ENCODE measurements at regions not wholly inside any gene's neighbourhood (a gene's known extent, or its start where the extent isn't known, plus 50 kb on each side); places are given as distances from the start of the nearest gene placed in this dataset.

DNA sequence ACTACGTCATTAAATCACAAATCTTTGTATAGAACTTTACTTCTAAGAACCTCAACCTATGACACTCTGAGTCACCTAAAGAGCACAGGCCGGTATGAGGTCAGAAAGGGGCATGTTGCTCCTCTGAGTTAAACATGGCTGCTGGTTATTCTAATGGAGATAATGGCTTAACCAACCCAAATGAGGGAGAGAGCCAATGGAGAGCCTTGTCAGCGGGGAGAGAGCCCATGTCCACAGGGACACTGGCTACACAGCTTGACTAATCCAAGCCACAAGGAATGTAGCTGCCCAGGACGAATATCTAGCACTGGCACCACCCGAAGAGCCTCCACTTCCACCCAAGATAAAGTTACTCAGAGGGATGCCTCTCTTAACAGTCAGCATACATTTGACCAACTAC, 77.0 kb upstream of the STAC start:
- 72 to 88% (median 79%) methylated on average over 5 of the region's 5 CpGs for WGBS, 5 donors
- Histone ChIP-seq H3K36me3 (no peaks in the 10 kb centered on the region), H3K27ac (no peak overlapping the region), H3K27me3 (replicated peaks in 1 of 7) (peaks cover 0 to 3% (median 0%) of the 10 kb centered on the region in 7 donors), H3K4me1 (no peaks in the 10 kb centered on the region), H3K9me3 (peaks cover 0 to 4% (median 0%) of the 10 kb centered on the region in 8 donors), H3K4me3 (no peak overlapping the region)
- intact Hi-C loops (cut with DNase I; ENCODE audit: low total_unique reads), result no loop called here
- TF ChIP-seq POLR2AphosphoS5 (IDR thresholded peaks at IDR 0.05) (no peak), POLR2A (IDR thresholded peaks at IDR 0.05) (no peak)
- TF ChIP-seq, protein P1, sequence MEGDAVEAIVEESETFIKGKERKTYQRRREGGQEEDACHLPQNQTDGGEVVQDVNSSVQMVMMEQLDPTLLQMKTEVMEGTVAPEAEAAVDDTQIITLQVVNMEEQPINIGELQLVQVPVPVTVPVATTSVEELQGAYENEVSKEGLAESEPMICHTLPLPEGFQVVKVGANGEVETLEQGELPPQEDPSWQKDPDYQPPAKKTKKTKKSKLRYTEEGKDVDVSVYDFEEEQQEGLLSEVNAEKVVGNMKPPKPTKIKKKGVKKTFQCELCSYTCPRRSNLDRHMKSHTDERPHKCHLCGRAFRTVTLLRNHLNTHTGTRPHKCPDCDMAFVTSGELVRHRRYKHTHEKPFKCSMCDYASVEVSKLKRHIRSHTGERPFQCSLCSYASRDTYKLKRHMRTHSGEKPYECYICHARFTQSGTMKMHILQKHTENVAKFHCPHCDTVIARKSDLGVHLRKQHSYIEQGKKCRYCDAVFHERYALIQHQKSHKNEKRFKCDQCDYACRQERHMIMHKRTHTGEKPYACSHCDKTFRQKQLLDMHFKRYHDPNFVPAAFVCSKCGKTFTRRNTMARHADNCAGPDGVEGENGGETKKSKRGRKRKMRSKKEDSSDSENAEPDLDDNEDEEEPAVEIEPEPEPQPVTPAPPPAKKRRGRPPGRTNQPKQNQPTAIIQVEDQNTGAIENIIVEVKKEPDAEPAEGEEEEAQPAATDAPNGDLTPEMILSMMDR (IDR thresholded peaks at IDR 0.05 in 8 of 11, conservative IDR thresholded peaks at IDR 0.05 in 3 of 11), result no peak
- DNase-seq, result no peak

DNA sequence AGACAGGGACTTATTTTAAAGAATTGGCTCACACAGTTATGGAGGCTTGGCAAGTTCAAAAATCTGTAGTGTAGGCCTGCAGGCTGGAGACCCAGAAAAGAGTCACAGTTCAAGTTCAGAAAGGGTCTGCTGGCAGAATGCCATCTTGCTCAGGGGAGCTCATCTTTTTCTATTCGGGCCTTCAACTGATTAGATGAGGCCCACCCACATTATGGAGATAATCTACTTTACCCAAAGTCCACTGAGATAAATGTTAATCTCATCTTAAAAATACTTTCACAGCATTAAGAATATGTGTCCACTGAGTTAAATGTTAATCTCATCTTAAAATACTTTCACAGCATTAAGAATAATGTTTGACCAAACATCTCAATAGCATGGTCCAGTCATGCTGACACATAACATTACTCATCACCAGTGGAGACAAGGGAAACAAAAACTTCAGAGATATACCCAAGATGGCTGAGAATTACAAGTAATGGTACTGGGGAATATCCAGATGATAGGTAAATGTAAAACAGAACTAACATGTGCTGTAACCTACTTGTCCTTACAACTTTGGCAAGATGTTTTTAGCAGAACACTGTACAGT, 74.3 kb upstream of the STAC start:
- no peak overlapping the region for H3K27ac ChIP-seq
- TF ChIP-seq, protein P1 (IDR thresholded peaks at IDR 0.05 in 8 of 11, conservative IDR thresholded peaks at IDR 0.05 in 3 of 11), result no peak
- no peak for TF ChIP-seq POLR2A (IDR thresholded peaks at IDR 0.05)
- TF ChIP-seq POLR2AphosphoS5 (IDR thresholded peaks at IDR 0.05), result no peak
- intact Hi-C loops (cut with DNase I; ENCODE audit: low total_unique reads), result no loop called here
- H3K4me3 ChIP-seq, result no peak overlapping the region
- no peaks in the 10 kb centered on the region for H3K36me3 ChIP-seq
- H3K4me1 ChIP-seq, result no peaks in the 10 kb centered on the region
- WGBS, 5 donors, result 83 to 100% (median 88%) methylated on average over 1 of the region's 1 CpG
- peaks cover 0 to 3% (median 0%) of the 10 kb centered on the region in 7 donors for H3K27me3 ChIP-seq (replicated peaks in 1 of 7)
- no peaks in the 10 kb centered on the region for H3K9me3 ChIP-seq
- DNase-seq, result no peak

DNA sequence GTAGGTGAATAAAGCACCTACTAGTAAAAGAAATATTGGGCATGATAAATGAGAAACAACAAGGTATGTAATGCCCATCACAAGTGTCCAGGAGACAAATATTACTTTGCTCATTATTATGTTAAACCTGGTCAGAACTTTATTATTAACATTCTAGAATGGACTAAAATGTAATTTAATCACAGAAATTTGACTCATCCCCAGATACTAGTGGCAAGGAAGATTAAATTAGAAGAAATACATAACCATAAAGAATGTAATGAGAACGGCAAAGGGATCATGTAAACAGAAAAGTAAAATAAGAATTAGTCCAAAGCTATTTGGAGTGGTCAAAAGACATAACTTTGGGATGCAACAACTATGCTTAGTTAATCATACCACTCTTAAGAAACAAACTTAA, 71.2 kb upstream of the STAC start:
- no peak for DNase-seq
- TF ChIP-seq POLR2AphosphoS5 (IDR thresholded peaks at IDR 0.05), result no peak
- Histone ChIP-seq H3K4me3 (no peak overlapping the region), H3K9me3 (no peaks in the 10 kb centered on the region), H3K36me3 (no peaks in the 10 kb centered on the region), H3K4me1 (no peaks in the 10 kb centered on the region), H3K27ac (no peak overlapping the region), H3K27me3 (replicated peaks in 1 of 7) (peaks cover 0 to 3% (median 0%) of the 10 kb centered on the region in 7 donors)
- WGBS, 5 donors, result 78 to 93% (median 84%) methylated on average over 1 of the region's 1 CpG
- intact Hi-C loops (cut with DNase I; ENCODE audit: low total_unique reads), result no loop called here

DNA sequence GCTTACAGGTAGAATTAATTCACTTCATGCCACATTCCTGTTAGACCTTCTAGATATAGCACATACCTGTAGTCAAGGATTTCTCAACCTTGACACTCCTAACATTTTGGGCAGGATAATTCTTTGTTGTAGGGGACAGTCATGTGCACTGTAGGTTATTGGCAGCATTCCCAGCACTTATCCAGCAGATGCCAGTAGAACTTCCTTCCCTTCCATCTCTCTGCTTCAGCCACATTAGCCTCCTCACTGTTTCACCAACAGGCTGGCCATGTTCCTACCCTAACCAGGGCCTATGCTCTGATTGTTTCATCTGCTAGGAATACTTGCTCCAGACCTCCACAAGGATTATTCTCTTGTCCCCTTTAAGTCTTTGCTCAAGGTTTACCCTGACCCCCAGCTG, 68.0 kb upstream of the STAC start:
- TF ChIP-seq POLR2AphosphoS5 (IDR thresholded peaks at IDR 0.05) (no peak), POLR2A (IDR thresholded peaks at IDR 0.05) (no peak)
- TF ChIP-seq, protein P1 (IDR thresholded peaks at IDR 0.05 in 8 of 11, conservative IDR thresholded peaks at IDR 0.05 in 3 of 11), result no peak
- Histone ChIP-seq H3K27ac (no peak overlapping the region), H3K4me3 (no peak overlapping the region), H3K36me3 (no peaks in the 10 kb centered on the region), H3K27me3 (replicated peaks in 1 of 7) (no peaks in the 10 kb centered on the region), H3K4me1 (no peaks in the 10 kb centered on the region), H3K9me3 (peaks cover 0 to 20% (median 13%) of the 10 kb centered on the region in 8 donors)
- intact Hi-C loops (cut with DNase I; ENCODE audit: low total_unique reads), result no loop called here
- no peak for DNase-seq

DNA sequence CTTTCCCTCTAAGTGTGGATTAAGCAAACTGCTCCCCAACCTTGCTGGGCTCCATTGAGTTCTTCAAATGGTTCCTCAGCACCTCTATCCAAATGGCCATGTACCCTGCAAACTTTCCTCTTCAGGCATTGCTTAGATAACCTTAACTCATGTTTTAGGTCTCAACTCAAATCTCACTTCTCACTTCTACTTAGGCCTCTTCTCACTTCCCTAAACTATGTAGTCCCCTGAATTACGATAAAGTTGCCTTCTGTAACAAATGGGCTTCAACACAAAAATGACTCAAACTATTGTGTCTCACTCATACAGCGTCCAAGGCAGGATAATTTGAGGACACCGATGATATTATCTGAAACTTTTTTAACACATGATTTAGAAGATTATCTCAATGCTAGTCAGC, 62.4 kb upstream of the STAC start:
- 51 to 81% (median 60%) methylated on average over 3 of the region's 3 CpGs for WGBS, 5 donors
- Histone ChIP-seq H3K27ac (no peak overlapping the region), H3K9me3 (peaks cover 0 to 20% (median 13%) of the 10 kb centered on the region in 8 donors), H3K27me3 (replicated peaks in 1 of 7) (no peaks in the 10 kb centered on the region), H3K4me3 (no peak overlapping the region), H3K36me3 (no peaks in the 10 kb centered on the region), H3K4me1 (no peaks in the 10 kb centered on the region)
- no peak for DNase-seq
- TF ChIP-seq POLR2A (IDR thresholded peaks at IDR 0.05) (no peak), POLR2AphosphoS5 (IDR thresholded peaks at IDR 0.05) (no peak)
- TF ChIP-seq, protein P1 (IDR thresholded peaks at IDR 0.05 in 8 of 11, conservative IDR thresholded peaks at IDR 0.05 in 3 of 11), result no peak
- intact Hi-C loops (cut with DNase I; ENCODE audit: low total_unique reads), result no loop called here
